H9 (cell line): ENCODE measurements at regions not wholly inside any gene's neighbourhood (a gene's known extent, or its start where the extent isn't known, plus 50 kb on each side); places are given as distances from the start of the nearest gene placed in this dataset.

ENCODE experiments used
- DNase-seq: peaks from one replicate; pipeline ENCODE4 v3.0.0-alpha.2; 2017
- H2AFZ ChIP-seq: one replicate; pipeline ENCODE4 v1.6.1; 2013; ENCODE audit warnings: mild to moderate bottlenecking, low read length, control low read depth, moderate library complexity
- H2AK5ac ChIP-seq: 2 replicates; pipeline ENCODE4 v1.6.1; 2013; ENCODE audit warnings: low read length, control low read depth, mixed read lengths; ENCODE audit not compliant: insufficient read length
- H2BK120ac ChIP-seq: one replicate; pipeline ENCODE4 v1.6.1; 2013; ENCODE audit warnings: low read depth, mild to moderate bottlenecking, low read length, control low read depth, inconsistent platforms; ENCODE audit not compliant: poor library complexity, severe bottlenecking
- H2BK12ac ChIP-seq: 2 replicates; pipeline ENCODE4 v1.6.1; 2013; ENCODE audit warnings: low read length, control low read depth, mixed read lengths, low read depth; ENCODE audit not compliant: insufficient read length
- H2BK15ac ChIP-seq: 2 replicates; pipeline ENCODE4 v1.6.1; 2013; ENCODE audit warnings: low read depth, low read length, control low read depth
- H2BK20ac ChIP-seq: one replicate; pipeline ENCODE4 v1.6.1; 2013; ENCODE audit warnings: low read depth, mild to moderate bottlenecking, low read length, control low read depth, inconsistent platforms; ENCODE audit not compliant: poor library complexity, severe bottlenecking
- H2BK5ac ChIP-seq: 2 replicates; pipeline ENCODE4 v1.6.1; 2013; ENCODE audit warnings: low read length, control low read depth, mixed read lengths; ENCODE audit not compliant: insufficient read length
- H3K14ac ChIP-seq: 2 replicates; pipeline ENCODE4 v1.6.1; 2013; ENCODE audit warnings: low read length, control low read depth; ENCODE audit not compliant: insufficient read depth
- H3K18ac ChIP-seq: 2 replicates; pipeline ENCODE4 v1.6.1; 2013; ENCODE audit warnings: low read depth, mild to moderate bottlenecking, mixed read lengths, low read length, control low read depth; ENCODE audit not compliant: insufficient read length
- H3K23ac ChIP-seq: 2 replicates; pipeline ENCODE4 v1.6.1; 2013; ENCODE audit warnings: low read length, control low read depth, mixed read lengths, low read depth; ENCODE audit not compliant: insufficient read length
- H3K23me2 ChIP-seq: 2 replicates; pipeline ENCODE4 v1.6.1; 2013; ENCODE audit warnings: low read depth, mild to moderate bottlenecking, mixed read lengths, low read length, control low read depth; ENCODE audit not compliant: insufficient read length, poor library complexity, severe bottlenecking
- H3K27ac ChIP-seq: 2 replicates; pipeline ENCODE4 v1.5.1; 2013; ENCODE audit warnings: low read length, control low read depth, mixed read lengths, low read depth; ENCODE audit not compliant: insufficient read length
- H3K27me3 ChIP-seq: 2 replicates; pipeline ENCODE4 v1.6.1; 2013; ENCODE audit warnings: low read length, control low read depth, inconsistent platforms; ENCODE audit not compliant: insufficient read depth
- H3K4ac ChIP-seq: 2 replicates; pipeline ENCODE4 v1.6.1; 2013; ENCODE audit warnings: low read depth, mild to moderate bottlenecking, control low read depth, inconsistent platforms, low read length, moderate library complexity
- H3K4me1 ChIP-seq: 2 replicates; pipeline ENCODE4 v1.6.1; 2013; ENCODE audit warnings: low read length, control low read depth, inconsistent platforms; ENCODE audit not compliant: insufficient read depth
- H3K4me2 ChIP-seq: 2 replicates; pipeline ENCODE4 v1.6.1; 2013; ENCODE audit warnings: low read length, control low read depth, mixed read lengths; ENCODE audit not compliant: insufficient read length, insufficient read depth
- H3K56ac ChIP-seq: 2 replicates; pipeline ENCODE4 v1.6.1; 2013; ENCODE audit warnings: low read depth, mild to moderate bottlenecking, mixed read lengths, low read length, control low read depth; ENCODE audit not compliant: insufficient read length
- H3K79me1 ChIP-seq: 2 replicates; pipeline ENCODE4 v1.6.1; 2013; ENCODE audit warnings: low read depth, mild to moderate bottlenecking, moderate library complexity, low read length, control low read depth, inconsistent platforms; ENCODE audit not compliant: insufficient read depth, poor library complexity, severe bottlenecking
- H3K79me2 ChIP-seq: 2 replicates; pipeline ENCODE4 v1.6.1; 2013; ENCODE audit warnings: low read length, control low read depth, inconsistent platforms; ENCODE audit not compliant: insufficient read depth
- H3K9ac ChIP-seq: 2 replicates; pipeline ENCODE4 v1.6.1; 2013; ENCODE audit warnings: low read length, control low read depth, mixed read lengths; ENCODE audit not compliant: insufficient read length; ENCODE audit errors: extremely low read depth
- H3K9me3 ChIP-seq: one replicate; pipeline ENCODE4 v1.6.1; 2013; ENCODE audit warnings: low read depth, low read length, inconsistent platforms; ENCODE audit not compliant: control insufficient read depth
- H3T11ph ChIP-seq: one replicate; pipeline ENCODE4 v1.6.1; 2013; ENCODE audit warnings: mild to moderate bottlenecking, low read length, control low read depth, inconsistent platforms
- H4K20me1 ChIP-seq: one replicate; pipeline ENCODE4 v1.6.1; 2013; ENCODE audit not compliant: control insufficient read depth, insufficient read length, insufficient read depth
- H4K5ac ChIP-seq: 2 replicates; pipeline ENCODE4 v1.6.1; 2013; ENCODE audit warnings: low read depth, mild to moderate bottlenecking, mixed read lengths, low read length, control low read depth; ENCODE audit not compliant: insufficient read length
- H4K8ac ChIP-seq: replicated peaks from 2 replicates; pipeline ENCODE4 v1.6.1; 2013; ENCODE audit warnings: low read length, control low read depth, mixed read lengths, low read depth; ENCODE audit not compliant: insufficient read length
- H4K91ac ChIP-seq: 2 replicates; pipeline ENCODE4 v1.6.1; 2013; ENCODE audit warnings: low read depth, mild to moderate bottlenecking, moderate library complexity, mixed read lengths, low read length, control low read depth; ENCODE audit not compliant: insufficient read length
- H3K27ac Mint-ChIP-seq, 3 experiments: 2 replicates in 2 of 3; 3 replicates in 1 of 3; pipeline ENCODE4 v1.8.0; 2020 to 2021; ENCODE audit warnings: mixed read lengths in 3 of 3, mild to moderate bottlenecking in 1 of 3, moderate library complexity in 1 of 3
- H3K27me3 Mint-ChIP-seq: 2 replicates; pipeline ENCODE4 v1.8.0; 2021; ENCODE audit warnings: low read depth, mild to moderate bottlenecking, moderate library complexity, mixed read lengths
- H3K36me3 Mint-ChIP-seq, 3 experiments: 2 replicates in 2 of 3; 3 replicates in 1 of 3; pipeline ENCODE4 v1.8.0; 2020 to 2021; ENCODE audit warnings: low read depth in 3 of 3, mixed read lengths in 3 of 3; ENCODE audit not compliant: insufficient read depth in 1 of 3
- H3K4me1 Mint-ChIP-seq, 2 experiments: 2 replicates each; pipeline ENCODE4 v1.8.0; 2020; ENCODE audit warnings: mixed read lengths in 2 of 2
- H3K4me3 Mint-ChIP-seq, 2 experiments: 2 replicates in 1 of 2; 3 replicates in 1 of 2; pipeline ENCODE4 v1.8.0; 2020 to 2021; ENCODE audit warnings: mild to moderate bottlenecking in 2 of 2, mixed read lengths in 2 of 2, moderate library complexity in 1 of 2
- H3K9me3 Mint-ChIP-seq, 2 experiments: 2 replicates in 1 of 2; 3 replicates in 1 of 2; pipeline ENCODE4 v1.8.0; 2020; ENCODE audit warnings: mild to moderate bottlenecking in 2 of 2, mixed read lengths in 2 of 2, moderate library complexity in 1 of 2
- CTCF ChIP-seq: fragments of 200-600 bp; sonication (generic); conservative IDR thresholded peaks from 3 replicates; pipeline ENCODE4 v1.8.0; 2021; ENCODE audit warnings: antibody characterized with exemption, mild to moderate bottlenecking
- WGBS: extraction: QIAGEN DNeasy Blood & Tissue Kit; methylation state at CpG from one replicate; pipeline ENCODE4 v1.1.7; 2013; ENCODE audit warnings: missing lambda C conversion rate, low lambda C conversion rate, mixed read lengths; ENCODE audit not compliant: insufficient read length; ENCODE audit errors: extremely low coverage; 5-methylcytosine and 5-hydroxymethylcytosine counted together

DNA sequence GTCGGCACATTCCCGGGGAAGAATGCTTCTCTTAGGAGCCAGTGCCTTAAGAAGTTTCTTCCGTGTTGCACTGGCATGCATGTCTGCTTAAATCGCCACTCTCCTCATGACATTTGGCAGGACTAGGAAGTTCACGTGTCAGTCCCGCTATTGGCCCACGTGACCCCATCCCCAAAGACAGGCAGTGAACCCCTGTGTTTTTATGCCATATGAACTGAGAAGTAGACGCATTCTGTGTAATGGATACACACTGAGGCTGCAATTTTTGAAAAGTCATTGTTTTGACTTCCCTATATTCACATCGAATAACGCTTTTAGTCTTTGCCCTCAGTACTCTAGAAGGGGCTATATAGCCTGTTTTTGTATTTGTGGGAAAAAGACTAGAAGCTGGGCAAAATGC, 125.6 kb upstream of the TBL1XR1 start:
- Histone ChIP-seq H2AFZ (no peak overlapping the region), H3K4me1 (no peaks in the 10 kb centered on the region), H2AK5ac (no peak overlapping the region), H3K79me2 (no peaks in the 10 kb centered on the region), H3K4me2 (no peak overlapping the region), H3K56ac (no peak overlapping the region), H2BK20ac (no peak overlapping the region), H2BK120ac (no peak overlapping the region), H3K9me3 (no peaks in the 10 kb centered on the region), H3K23ac (no peak overlapping the region), H4K5ac (no peak overlapping the region), H2BK15ac (no peak overlapping the region), H4K20me1 (no peaks in the 10 kb centered on the region), H4K91ac (no peak overlapping the region), H3K23me2 (no peaks in the 10 kb centered on the region), H3T11ph (no peak overlapping the region), H3K14ac (no peak overlapping the region), H3K18ac (no peak overlapping the region), H3K79me1 (no peaks in the 10 kb centered on the region), H3K27me3 (no peaks in the 10 kb centered on the region), H3K9ac (no peak overlapping the region), H2BK5ac (no peak overlapping the region), H3K27ac (no peak overlapping the region), H4K8ac (no peak overlapping the region), H2BK12ac (no peak overlapping the region), H3K4ac (no peak overlapping the region)
- no peak overlapping the region for H3K4me3 Mint-ChIP-seq
- no CpG with 5 or more reads among the region's 10 CpGs for WGBS
- H3K4me1 Mint-ChIP-seq, result peaks cover 0 to 4% of the 10 kb centered on the region in 2 experiments; a peak in 2 of 4 replicates
- H3K27me3 Mint-ChIP-seq, result no peaks in the 10 kb centered on the region; the same call in 1 of the 2 replicates
- DNase-seq, result no peak
- TF ChIP-seq CTCF, result no peak
- no peak overlapping the region for H3K27ac Mint-ChIP-seq
- no peaks in the 10 kb centered on the region; a peak in 1 of 5 replicates for H3K9me3 Mint-ChIP-seq
- no peaks in the 10 kb centered on the region; a peak in 1 of 7 replicates for H3K36me3 Mint-ChIP-seq
